HG03039 (cell line): ENCODE measurements at regions not wholly inside any gene's neighbourhood (a gene's known extent, or its start where the extent isn't known, plus 50 kb on each side); places are given as distances from the start of the nearest gene placed in this dataset.
"Not testable (repeated sequence)": the region's sequence is repeated elsewhere in the genome, so short reads cannot be mapped to it uniquely, and the experiment has no call there.

Experiments used
- ATAC-seq: cut with Tn5 transposase; IDR thresholded peaks from one replicate; pipeline ENCODE4 v1.9.1; 2021; ENCODE audit warnings: mild to moderate bottlenecking, moderate library complexity; ENCODE audit not compliant: unreplicated experiment

- ATAC-seq: peak; percentile 71
Measured at GRCh38 chr3:27632431-27633223, 89.5 kb downstream of the EOMES start.

GRCh38 chr3:27630885-27631284 lies 91.2 kb downstream of the EOMES start:
- no peak for ATAC-seq

DNA sequence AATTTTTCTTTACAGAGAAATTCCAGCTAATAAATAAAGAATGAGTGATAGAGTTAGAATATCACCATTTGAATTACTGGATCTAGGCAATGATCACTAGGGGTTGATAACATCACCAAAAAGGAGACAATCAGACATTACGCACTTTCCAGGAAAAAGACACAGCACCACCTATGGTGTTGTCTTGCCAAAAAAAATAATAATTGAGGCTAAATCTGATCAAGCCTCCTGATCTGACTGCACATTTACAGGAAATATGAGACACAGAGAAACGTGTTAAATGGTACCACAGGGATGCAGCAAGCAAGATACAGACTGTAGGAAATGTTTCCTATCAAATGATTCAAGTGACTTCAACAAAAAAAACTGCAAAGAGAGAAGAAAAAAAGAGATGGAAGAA lies 92.8 kb downstream of the EOMES start:
- ATAC-seq: no peak

DNA sequence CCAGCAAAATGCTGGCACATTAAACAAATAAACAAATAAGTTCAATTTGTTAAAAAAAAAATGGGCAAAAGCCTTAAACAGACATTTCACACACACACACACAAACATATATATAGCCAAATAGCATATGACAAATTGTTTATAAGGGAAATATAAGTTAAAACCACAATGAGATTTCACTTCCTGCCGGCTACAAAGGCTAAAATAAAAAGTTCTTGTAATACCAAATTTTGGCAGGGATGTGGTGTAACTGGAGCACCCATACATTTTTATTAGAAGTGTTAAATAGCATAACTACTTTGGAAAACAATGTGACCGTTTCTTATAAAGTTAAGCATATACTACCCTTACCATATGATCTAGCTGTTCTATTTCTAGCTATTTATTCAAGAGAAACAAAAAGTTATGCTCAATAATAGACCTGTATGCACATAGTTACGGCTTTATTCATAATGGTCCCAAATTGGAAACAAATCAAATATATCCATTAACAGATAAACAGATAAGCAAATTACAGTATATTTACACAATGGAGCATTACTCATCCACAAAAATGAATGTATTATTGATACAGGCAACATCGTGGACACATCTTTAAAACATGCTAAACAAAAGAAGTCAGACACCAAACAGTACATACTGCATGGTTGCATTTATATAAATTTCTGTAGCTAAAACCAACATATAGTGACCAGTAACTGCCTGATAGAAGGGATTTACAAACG lies 93.9 kb downstream of the EOMES start:
- no peak for ATAC-seq

DNA sequence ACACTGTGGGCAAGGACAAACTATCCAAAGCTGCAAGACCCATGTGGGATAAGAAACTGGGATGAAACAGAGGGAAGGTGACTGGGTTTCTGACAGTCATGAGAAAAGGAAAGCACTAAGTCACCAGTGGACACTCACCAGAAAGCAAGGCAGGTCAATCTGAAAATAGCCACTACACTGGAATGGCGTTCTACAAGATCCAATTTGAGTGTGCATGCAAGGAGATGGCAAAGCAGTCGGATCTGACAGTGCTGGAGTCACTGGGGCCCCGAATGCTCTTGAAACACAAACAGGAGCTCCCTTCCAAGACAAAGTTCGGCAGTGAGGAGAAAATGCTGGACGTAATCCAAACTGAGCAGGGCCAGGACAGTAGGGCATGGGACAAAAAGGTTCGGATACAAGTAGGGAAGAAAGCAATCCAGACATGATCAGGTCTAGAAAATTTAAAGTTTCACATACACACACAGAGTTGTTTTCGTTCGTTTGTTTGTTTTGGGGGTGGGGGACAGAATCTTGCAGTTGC lies 95.5 kb downstream of the EOMES start:
- ATAC-seq: no peak

- no peak for ATAC-seq
Measured at GRCh38 chr3:27625864-27626263, 96.3 kb downstream of the EOMES start.

DNA sequence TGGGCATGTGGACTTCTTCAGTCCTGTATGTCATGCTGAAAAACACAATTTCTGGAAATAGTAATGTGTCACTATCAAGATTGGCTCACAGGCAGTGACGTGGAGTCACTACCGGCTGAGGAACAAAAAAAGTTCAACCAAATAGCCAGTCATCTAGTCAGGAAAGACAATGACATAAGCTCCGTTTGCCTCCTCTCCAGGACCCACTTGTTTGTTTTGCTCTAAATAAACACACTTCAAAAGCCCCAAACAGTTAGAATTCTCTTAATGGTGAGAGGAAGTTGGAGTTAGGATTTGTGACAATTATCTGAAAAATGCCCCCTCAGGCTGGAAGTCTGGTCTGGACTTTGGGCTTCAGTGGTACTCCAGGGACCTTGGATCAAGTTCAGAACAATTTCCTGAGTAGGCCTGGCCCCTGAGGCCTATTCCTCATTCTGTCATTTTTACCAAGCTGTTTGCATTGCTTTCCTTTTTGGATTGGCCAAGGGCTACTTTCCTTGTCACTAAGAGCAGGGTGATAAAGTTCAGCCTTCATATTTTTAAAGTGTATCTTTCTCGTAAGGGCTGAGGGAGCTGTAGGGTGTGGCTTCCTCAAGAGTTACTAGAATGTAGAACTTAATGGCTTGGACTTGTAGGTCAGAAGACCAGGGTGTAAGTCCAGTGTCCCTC lies 98.9 kb downstream of the EOMES start:
- no peak for ATAC-seq

GRCh38 chr3:27617552-27617951 lies 104.6 kb downstream of the EOMES start:
- no peak for ATAC-seq

GRCh38 chr3:27616031-27616430 lies 106.1 kb downstream of the EOMES start:
- ATAC-seq: no peak

- ATAC-seq: no peak
Measured at GRCh38 chr3:27615555-27615954, 106.6 kb downstream of the EOMES start.

DNA sequence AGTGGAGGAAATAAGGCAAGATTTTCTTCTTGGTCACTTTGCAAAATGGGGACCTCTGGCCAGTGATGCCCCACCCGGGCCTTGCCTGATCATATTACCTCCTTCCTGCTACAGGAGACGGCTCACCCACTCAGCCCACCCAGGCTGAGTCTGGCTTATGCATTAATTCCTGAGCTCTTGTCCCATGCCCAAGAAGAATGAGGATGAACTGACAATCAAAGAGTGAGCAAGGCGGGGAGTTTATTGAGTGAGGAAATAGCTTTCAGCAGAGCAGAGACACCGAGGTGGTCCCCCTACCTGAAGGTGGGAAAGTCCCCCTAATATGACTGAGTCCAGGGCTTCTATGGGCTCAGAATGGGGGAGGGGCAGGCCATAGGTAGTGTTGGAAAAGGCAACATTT lies 107.5 kb downstream of the EOMES start:
- ATAC-seq: no peak

GRCh38 chr3:27613846-27614500 lies 108.2 kb downstream of the EOMES start:
- no peak for ATAC-seq

GRCh38 chr3:27610800-27611525 lies 111.2 kb downstream of the EOMES start:
- ATAC-seq: peak; percentile 52

DNA sequence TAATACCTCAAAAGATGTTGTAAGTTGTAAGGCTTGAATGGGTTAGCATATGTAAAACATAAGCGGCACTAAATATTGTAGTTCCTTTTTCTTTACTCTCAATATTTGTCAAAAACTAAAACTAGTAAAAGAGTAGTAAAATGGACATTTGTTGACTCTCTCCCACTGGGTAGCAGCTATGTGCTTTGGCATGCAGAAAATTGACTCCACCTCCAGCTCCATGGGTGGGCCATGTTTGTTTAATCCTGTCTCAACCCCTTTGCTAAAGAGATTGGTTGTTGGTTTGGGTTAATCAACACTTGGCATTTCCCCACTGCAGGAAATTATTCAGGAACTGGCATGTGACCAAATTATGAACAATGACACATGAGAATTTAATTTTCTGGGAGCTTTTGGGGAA lies 114.8 kb downstream of the EOMES start:
- no peak for ATAC-seq

GRCh38 chr3:27606537-27606936 lies 115.6 kb downstream of the EOMES start:
- ATAC-seq: no peak

- ATAC-seq: not testable (repeated sequence)
Measured at GRCh38 chr3:27601311-27601710, 117.1 kb upstream of the SLC4A7 start.

GRCh38 chr3:27599741-27600140 lies 115.6 kb upstream of the SLC4A7 start:
- ATAC-seq: not testable (repeated sequence)

DNA sequence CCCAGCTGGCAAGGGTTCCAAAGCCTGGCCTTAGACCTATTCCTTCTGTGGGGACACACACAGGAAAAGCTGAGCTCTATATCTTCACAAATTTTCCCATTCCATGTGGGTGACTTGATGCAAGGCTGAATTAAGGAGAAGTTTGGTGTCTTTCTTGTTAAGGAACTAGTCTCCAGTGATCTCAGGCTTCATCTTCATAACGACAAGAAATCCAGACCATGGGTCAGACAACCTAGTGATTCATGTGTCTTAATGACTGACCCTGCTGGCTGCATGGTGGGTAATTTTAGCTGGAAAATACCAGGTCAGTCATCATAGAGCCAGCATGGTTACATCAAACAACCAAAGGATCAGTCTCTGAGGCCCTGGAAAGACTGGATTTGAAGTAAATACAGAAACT lies 112.7 kb upstream of the SLC4A7 start:
- ATAC-seq: peak; percentile 32

- peak; percentile 61 for ATAC-seq
Measured at GRCh38 chr3:27596334-27596841, 112.2 kb upstream of the SLC4A7 start.

DNA sequence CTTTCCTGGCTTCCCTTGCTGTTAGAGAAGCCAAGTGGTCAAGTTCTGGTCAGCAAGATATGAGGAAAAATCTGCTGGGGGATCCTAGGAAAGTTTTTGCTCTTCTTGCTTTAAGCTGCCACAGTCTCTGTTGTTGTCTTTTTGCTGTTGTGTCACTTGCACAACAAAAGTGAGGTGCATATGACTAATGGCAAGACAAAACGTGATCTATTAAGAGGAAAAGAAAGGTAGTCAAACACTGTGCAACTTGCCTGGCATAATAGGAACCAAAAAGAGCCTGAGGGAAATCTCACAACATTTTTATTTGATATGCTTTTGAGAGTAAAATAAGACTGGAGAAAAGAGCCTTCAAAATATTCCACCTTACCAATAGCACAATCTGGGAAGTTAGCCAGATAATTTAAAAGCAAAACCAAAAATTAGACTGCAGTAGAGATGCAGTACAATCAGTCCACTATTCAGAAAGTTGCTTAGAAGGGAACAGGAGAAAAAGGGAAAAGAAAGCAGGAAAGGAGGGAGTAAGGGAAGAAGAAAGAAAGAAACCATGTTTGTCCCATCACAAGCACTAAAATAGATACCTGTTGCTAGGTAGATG lies 110.0 kb upstream of the SLC4A7 start:
- no peak for ATAC-seq
